Testis (tissue), 2 donors: ENCODE measurements at regions not wholly inside any gene's neighbourhood (a gene's known extent, or its start where the extent isn't known, plus 50 kb on each side); places are given as distances from the start of the nearest gene placed in this dataset.

Source experiments
- POLR2A ChIP-seq: fragments of 450-650 bp; IDR thresholded peaks from one replicate; pipeline ENCODE4 v1.6.1; 2017; ENCODE audit warnings: antibody characterized with exemption, mild to moderate bottlenecking, moderate library complexity
- TF ChIP-seq, protein P1 (sequence below), 3 experiments: fragments of 450-650 bp in 2 of 3; fragments of 200-600 bp in 1 of 3; sonication (generic) in 1 of 3; IDR thresholded peaks; one replicate each; pipeline ENCODE4 v1.5.1; 2016 to 2019; ENCODE audit warnings: antibody characterized with exemption in 3 of 3, mild to moderate bottlenecking in 2 of 3, moderate library complexity in 1 of 3

DNA sequence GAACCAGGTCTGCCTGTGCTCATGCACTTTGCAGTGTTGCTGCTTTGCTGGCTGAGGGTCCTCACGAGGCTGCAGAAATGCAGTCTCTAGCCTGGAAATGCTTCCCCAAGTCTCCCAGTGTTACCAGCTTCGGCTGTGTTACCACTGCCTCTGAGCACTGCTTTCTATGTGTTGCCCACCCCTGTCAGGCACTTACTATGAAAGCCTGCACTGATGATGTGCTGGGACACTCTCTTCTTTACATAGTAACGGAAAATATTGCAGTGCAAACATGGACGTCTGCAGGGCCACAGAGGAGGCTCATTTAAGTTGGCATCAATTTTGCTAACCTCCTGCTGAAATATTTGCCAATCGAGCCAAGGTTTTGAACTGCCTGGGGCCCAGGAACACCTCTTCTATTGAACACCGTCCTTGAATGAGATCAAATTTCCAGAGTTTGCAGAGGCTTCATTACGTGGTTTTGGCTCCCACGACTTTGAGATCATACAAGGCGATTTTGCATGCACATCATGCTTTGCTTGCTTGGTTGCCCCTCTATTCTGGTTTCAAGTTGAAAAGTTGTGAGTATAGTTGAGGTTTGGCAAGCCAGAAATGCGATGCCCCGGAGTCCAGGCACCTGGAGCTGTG lies 404.7 kb upstream of the PODXL start:
- TF ChIP-seq, protein P1, sequence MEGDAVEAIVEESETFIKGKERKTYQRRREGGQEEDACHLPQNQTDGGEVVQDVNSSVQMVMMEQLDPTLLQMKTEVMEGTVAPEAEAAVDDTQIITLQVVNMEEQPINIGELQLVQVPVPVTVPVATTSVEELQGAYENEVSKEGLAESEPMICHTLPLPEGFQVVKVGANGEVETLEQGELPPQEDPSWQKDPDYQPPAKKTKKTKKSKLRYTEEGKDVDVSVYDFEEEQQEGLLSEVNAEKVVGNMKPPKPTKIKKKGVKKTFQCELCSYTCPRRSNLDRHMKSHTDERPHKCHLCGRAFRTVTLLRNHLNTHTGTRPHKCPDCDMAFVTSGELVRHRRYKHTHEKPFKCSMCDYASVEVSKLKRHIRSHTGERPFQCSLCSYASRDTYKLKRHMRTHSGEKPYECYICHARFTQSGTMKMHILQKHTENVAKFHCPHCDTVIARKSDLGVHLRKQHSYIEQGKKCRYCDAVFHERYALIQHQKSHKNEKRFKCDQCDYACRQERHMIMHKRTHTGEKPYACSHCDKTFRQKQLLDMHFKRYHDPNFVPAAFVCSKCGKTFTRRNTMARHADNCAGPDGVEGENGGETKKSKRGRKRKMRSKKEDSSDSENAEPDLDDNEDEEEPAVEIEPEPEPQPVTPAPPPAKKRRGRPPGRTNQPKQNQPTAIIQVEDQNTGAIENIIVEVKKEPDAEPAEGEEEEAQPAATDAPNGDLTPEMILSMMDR (IDR thresholded peaks at IDR 0.05): no peak
- TF ChIP-seq POLR2A: no peak
